Cardiac septum (tissue), 1 donor: ENCODE measurements at regions not wholly inside any gene's neighbourhood (a gene's known extent, or its start where the extent isn't known, plus 50 kb on each side); places are given as distances from the start of the nearest gene placed in this dataset.
A peak's percentile ranks its signal among the peaks of the same experiment; 100 is the strongest.
"Not testable (repeated sequence)": the region's sequence is repeated elsewhere in the genome, so short reads cannot be mapped to it uniquely, and the experiment has no call there.

ENCODE experiments used
- DNase-seq: peaks from one replicate; pipeline ENCODE4 v3.0.0-alpha.2; 2020; ENCODE audit warnings: low spot score
- intact Hi-C: fragments of 100-400 bp; cut with DNase I; formaldehyde crosslinking; loops from one replicate; pipeline ENCODE4 v1.14.0; 2022
- donor health status: DM: no; HTN: no; CAD: no.

- intact Hi-C loops = loop anchor here (2.0 to 5.0 kb wide), 3 partner anchors 49 to 200 kb away; no protein-coding TSS in a partner anchor
- DNase-seq = no peak
Observed at GRCh38 chr11:130651066-130651855, 202.8 kb downstream of the ADAMTS15 start.

- DNase-seq = no peak
- intact Hi-C loops = loop anchor here (5.0 kb wide), 2 partner anchors 51 to 131 kb away; no protein-coding TSS in a partner anchor
Observed at GRCh38 chr11:130652671-130653335, 204.4 kb downstream of the ADAMTS15 start.

- peak; percentile 89 for DNase-seq
- intact Hi-C loops = loop anchor here (5.0 kb wide), 2 partner anchors 52 to 132 kb away; no protein-coding TSS in a partner anchor
Observed at GRCh38 chr11:130653838-130654636, 205.6 kb downstream of the ADAMTS15 start.

GRCh38 chr11:130655300-130655699 lies 206.9 kb downstream of the ADAMTS15 start:
- intact Hi-C loops = no loop called here
- DNase-seq = no peak

GRCh38 chr11:130666781-130667251 lies 218.4 kb downstream of the ADAMTS15 start:
- intact Hi-C loops = no loop called here
- DNase-seq = no peak

- intact Hi-C loops = no loop called here
- DNase-seq = no peak
Observed at GRCh38 chr11:130668751-130669150, 220.3 kb downstream of the ADAMTS15 start.

- no peak for DNase-seq
- intact Hi-C loops = loop anchor here (5.0 kb wide), 1 partner anchor 67 kb away; no protein-coding TSS in a partner anchor
Observed at GRCh38 chr11:130670200-130670599, 221.8 kb downstream of the ADAMTS15 start.

- intact Hi-C loops = loop anchor here (5.0 kb wide), 1 partner anchor 65 kb away; no protein-coding TSS in a partner anchor
- no peak for DNase-seq
Observed at GRCh38 chr11:130671801-130672700, 223.6 kb downstream of the ADAMTS15 start.

- no peak for DNase-seq
- intact Hi-C loops = loop anchor here (5.0 kb wide), 1 partner anchor 64 kb away; no protein-coding TSS in a partner anchor
Observed at GRCh38 chr11:130672911-130673310, 224.5 kb downstream of the ADAMTS15 start.

- DNase-seq = no peak
- intact Hi-C loops = loop anchor here (5.0 kb wide), 1 partner anchor 64 kb away; no protein-coding TSS in a partner anchor
Observed at GRCh38 chr11:130673698-130674097, 225.3 kb downstream of the ADAMTS15 start.

GRCh38 chr11:130674686-130675308 lies 226.4 kb downstream of the ADAMTS15 start:
- intact Hi-C loops = loop anchor here (5.0 kb wide), 2 partner anchors 63 to 197 kb away; no protein-coding TSS in a partner anchor
- DNase-seq = no peak

GRCh38 chr11:130675371-130675821 lies 227.0 kb downstream of the ADAMTS15 start:
- DNase-seq = peak; percentile 85
- intact Hi-C loops = loop anchor here (5.0 kb wide), 1 partner anchor 198 kb away; no protein-coding TSS in a partner anchor

GRCh38 chr11:130675917-130676316 lies 227.5 kb downstream of the ADAMTS15 start:
- no peak for DNase-seq
- intact Hi-C loops = loop anchor here (5.0 kb wide), 1 partner anchor 199 kb away; no protein-coding TSS in a partner anchor

- DNase-seq = no peak
- intact Hi-C loops = loop anchor here (5.0 kb wide), 1 partner anchor 200 kb away; no protein-coding TSS in a partner anchor
Observed at GRCh38 chr11:130677486-130678153, 229.2 kb downstream of the ADAMTS15 start.

GRCh38 chr11:130679247-130679646 lies 230.8 kb downstream of the ADAMTS15 start:
- no peak for DNase-seq
- intact Hi-C loops = loop anchor here (5.0 kb wide), 1 partner anchor 202 kb away; no protein-coding TSS in a partner anchor

GRCh38 chr11:130682471-130682870 lies 233.8 kb downstream of the SNX19 start:
- DNase-seq = not testable (repeated sequence)

More at GRCh38 chr11:130682471-130682870, 233.8 kb downstream of the SNX19 start:
- intact Hi-C loops = not testable (repeated sequence)
